ENCODE measurements at regions not wholly inside any gene's neighbourhood (a gene's known extent, or its start where the extent isn't known, plus 50 kb on each side); places are given as distances from the start of the nearest gene placed in this dataset.
"Not testable (repeated sequence)": the region's sequence is repeated elsewhere in the genome, so short reads cannot be mapped to it uniquely, and the experiment has no call there.

GRCh38 chr16:59634004-59634579 is 900.0 kb upstream of the GOT2 start (continued):
- TF ChIP-seq POLR2AphosphoS5 (IDR thresholded peaks at IDR 0.05; ENCODE audit: low read depth): no peak
- TF ChIP-seq ZNF462 (CRISPR knock-in tag; IDR thresholded peaks at IDR 0.05): no peak
- no peak for TF ChIP-seq EZH2phosphoT487 (IDR thresholded peaks at IDR 0.05; ENCODE audit: unreplicated experiment)
- no peak for TF ChIP-seq ETS1 (IDR thresholded peaks at IDR 0.05)

- Histone ChIP-seq H3K9me2 (ENCODE audit: insufficient read depth) (no peaks in the 10 kb centered on the region), H4K20me1 (replicated peaks; ENCODE audit: insufficient read depth) (no peaks in the 10 kb centered on the region), H2AFZ (no peak overlapping the region), H3K36me3 (ENCODE audit: insufficient read depth) (0 out of 2 replicates have a peak, but pooled peaks cover 7% of the 10 kb centered on the region), H3K79me2 (replicated peaks; ENCODE audit: insufficient read depth) (no peaks in the 10 kb centered on the region), H3K27me3 (ENCODE audit: insufficient read depth) (no peaks in the 10 kb centered on the region), H3K4me1 (ENCODE audit: insufficient read depth) (peaks cover 8% of the 10 kb centered on the region; the same call in 1 of the 2 replicates), H3F3A (replicated peaks; ENCODE audit: low read depth) (no peaks in the 10 kb centered on the region), H3K4me3 (no peak overlapping the region), H3K4me2 (no peak overlapping the region), H3K27ac (ENCODE audit: low read depth) (no peak overlapping the region)
- TF ChIP-seq NANOG (IDR thresholded peaks at IDR 0.05; ENCODE audit: borderline replicate concordance) (no peak), JUNB (IDR thresholded peaks at IDR 0.05; ENCODE audit: unreplicated experiment) (no peak), ZNF114 (CRISPR knock-in tag; IDR thresholded peaks at IDR 0.05) (no peak), CTCF (conservative IDR thresholded peaks at IDR 0.05; ENCODE audit: low read depth in 2 of 2) (no peak)
- peaks cover 3% of the 10 kb centered on the region for H3K27me3 Mint-ChIP-seq (ENCODE audit: insufficient read depth, low read depth, poor library complexity)
- no peak for DNase-seq (ENCODE audit: low spot score)
- peaks cover 14% of the 10 kb centered on the region; the same call in 2 of the 3 replicates for H3K36me3 Mint-ChIP-seq (ENCODE audit: low read depth)
- peaks cover 21% of the 10 kb centered on the region for H3K9me3 Mint-ChIP-seq
- no peak overlapping the region for H3K27ac Mint-ChIP-seq
- peaks cover 5% of the 10 kb centered on the region; the same call in 2 of the 3 replicates for H3K4me1 Mint-ChIP-seq
- no peak overlapping the region for H3K4me3 Mint-ChIP-seq
- ATAC-seq: no peak
Observed at GRCh38 chr16:59632276-59632855, 898.2 kb upstream of the GOT2 start.

GRCh38 chr16:59624381-59624780 is 890.3 kb upstream of the GOT2 start:
- H3K4me1 ChIP-seq (ENCODE audit: insufficient read depth); H4K20me1 ChIP-seq (replicated peaks; ENCODE audit: insufficient read depth); H3K27ac ChIP-seq (ENCODE audit: low read depth); ATAC-seq; H3K36me3 ChIP-seq (ENCODE audit: insufficient read depth); H3F3A ChIP-seq (replicated peaks; ENCODE audit: low read depth); H3K9me3 Mint-ChIP-seq; H3K4me3 Mint-ChIP-seq; H3K79me2 ChIP-seq (replicated peaks; ENCODE audit: insufficient read depth); H3K27me3 Mint-ChIP-seq (ENCODE audit: insufficient read depth, low read depth, poor library complexity); H3K4me1 Mint-ChIP-seq; H3K9me2 ChIP-seq (ENCODE audit: insufficient read depth); H3K27ac Mint-ChIP-seq; H3K27me3 ChIP-seq (ENCODE audit: insufficient read depth); H2AFZ ChIP-seq; H3K4me2 ChIP-seq; H3K36me3 Mint-ChIP-seq (ENCODE audit: low read depth); H3K4me3 ChIP-seq; DNase-seq (ENCODE audit: low spot score): not testable (repeated sequence)
